ENCODE measurements at regions not wholly inside any gene's neighbourhood (a gene's known extent, or its start where the extent isn't known, plus 50 kb on each side); places are given as distances from the start of the nearest gene placed in this dataset.
"Not testable (repeated sequence)": the region's sequence is repeated elsewhere in the genome, so short reads cannot be mapped to it uniquely, and the experiment has no call there.

GRCh38 chr4:61011051-61011450 is 189.1 kb upstream of the ADGRL3 start:
- Mint-ChIP-seq H3K36me3 (no peaks in the 10 kb centered on the region), H3K4me1 (no peaks in the 10 kb centered on the region), H3K4me3 (no peak overlapping the region), H3K9me3 (peaks cover 18 to 31% (median 21%) of the 10 kb centered on the region in 5 donors), H3K27me3 (no peaks in the 10 kb centered on the region), H3K27ac (no peak overlapping the region)
- Histone ChIP-seq H3K27ac (ENCODE audit: low read depth, low read length) (no peak overlapping the region), H3K36me3 (ENCODE audit: insufficient read depth, low read length) (no peaks in the 10 kb centered on the region), H3K9me3 (ENCODE audit: low read length) (no peaks in the 10 kb centered on the region), H3K4me3 (ENCODE audit: low read length) (no peak overlapping the region), H3K4me1 (ENCODE audit: insufficient read depth, low read length) (no peaks in the 10 kb centered on the region), H3K27me3 (ENCODE audit: insufficient read depth, low read length, poor library complexity, severe bottlenecking) (no peaks in the 10 kb centered on the region)
- DNase-seq = no peak
- CTCF ChIA-PET = no interaction called here
- POLR2A ChIA-PET = no interaction called here

DNA sequence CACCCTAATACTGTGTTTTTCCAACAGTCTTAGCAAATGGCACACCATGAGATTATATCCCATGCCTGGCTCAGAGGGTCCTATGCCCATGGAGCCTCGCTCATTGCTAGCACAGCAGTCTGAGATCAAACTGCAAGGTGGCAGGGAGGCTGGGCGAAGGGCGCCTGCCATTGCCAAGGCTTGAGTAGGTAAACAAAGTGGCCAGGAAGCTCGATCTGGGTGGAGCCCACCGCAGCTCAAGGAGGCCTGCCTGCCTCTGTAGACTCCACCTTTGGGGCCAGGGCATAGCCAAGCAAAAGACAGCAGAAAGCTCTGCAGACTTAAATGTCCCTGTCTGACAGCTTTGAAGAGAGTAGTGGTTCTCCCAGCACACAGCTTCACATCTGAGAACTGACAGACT is 188.2 kb upstream of the ADGRL3 start:
- H3K4me3 ChIP-seq (ENCODE audit: low read length); H3K36me3 Mint-ChIP-seq; H3K4me1 Mint-ChIP-seq; DNase-seq; H3K4me3 Mint-ChIP-seq; H3K4me1 ChIP-seq (ENCODE audit: insufficient read depth, low read length); CTCF ChIA-PET; H3K9me3 ChIP-seq (ENCODE audit: low read length); H3K27me3 Mint-ChIP-seq; H3K36me3 ChIP-seq (ENCODE audit: insufficient read depth, low read length); H3K27me3 ChIP-seq (ENCODE audit: insufficient read depth, low read length, poor library complexity, severe bottlenecking); H3K27ac Mint-ChIP-seq; H3K27ac ChIP-seq (ENCODE audit: low read depth, low read length); POLR2A ChIA-PET: not testable (repeated sequence)
- H3K9me3 Mint-ChIP-seq = peaks cover 18 to 32% (median 23%) of the 10 kb centered on the region in 5 donors

DNA sequence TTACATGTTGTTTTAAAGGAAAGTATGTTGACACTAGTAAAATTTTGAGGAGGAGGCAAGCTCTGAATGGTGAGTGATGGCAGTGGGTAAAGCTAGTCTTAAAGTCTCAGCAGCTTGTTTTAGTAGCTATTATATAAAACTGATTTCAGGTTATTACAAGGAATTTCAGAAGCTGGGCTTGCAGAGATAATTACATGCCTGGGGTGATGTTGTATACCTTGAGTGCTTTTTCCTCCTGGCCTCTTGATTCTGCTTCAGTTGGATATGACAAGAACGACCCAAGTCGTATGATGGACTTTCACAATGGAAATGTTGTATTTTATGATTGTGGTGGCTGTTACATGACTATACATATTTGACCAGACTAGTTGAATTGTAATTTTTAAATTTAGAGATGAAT is 175.5 kb upstream of the ADGRL3 start:
- ChIA-PET CTCF (no interaction called here), POLR2A (no interaction called here)
- Mint-ChIP-seq H3K9me3 (peaks cover 10 to 24% (median 19%) of the 10 kb centered on the region in 5 donors), H3K4me1 (no peaks in the 10 kb centered on the region), H3K27me3 (no peaks in the 10 kb centered on the region), H3K4me3 (no peak overlapping the region), H3K27ac (no peak overlapping the region), H3K36me3 (no peaks in the 10 kb centered on the region)
- Histone ChIP-seq H3K4me3 (ENCODE audit: low read length) (no peak overlapping the region), H3K36me3 (ENCODE audit: insufficient read depth, low read length) (no peaks in the 10 kb centered on the region), H3K27ac (ENCODE audit: low read depth, low read length) (no peak overlapping the region), H3K4me1 (ENCODE audit: insufficient read depth, low read length) (no peaks in the 10 kb centered on the region), H3K27me3 (ENCODE audit: insufficient read depth, low read length, poor library complexity, severe bottlenecking) (no peaks in the 10 kb centered on the region), H3K9me3 (ENCODE audit: low read length) (no peaks in the 10 kb centered on the region)
- no peak for DNase-seq

DNA sequence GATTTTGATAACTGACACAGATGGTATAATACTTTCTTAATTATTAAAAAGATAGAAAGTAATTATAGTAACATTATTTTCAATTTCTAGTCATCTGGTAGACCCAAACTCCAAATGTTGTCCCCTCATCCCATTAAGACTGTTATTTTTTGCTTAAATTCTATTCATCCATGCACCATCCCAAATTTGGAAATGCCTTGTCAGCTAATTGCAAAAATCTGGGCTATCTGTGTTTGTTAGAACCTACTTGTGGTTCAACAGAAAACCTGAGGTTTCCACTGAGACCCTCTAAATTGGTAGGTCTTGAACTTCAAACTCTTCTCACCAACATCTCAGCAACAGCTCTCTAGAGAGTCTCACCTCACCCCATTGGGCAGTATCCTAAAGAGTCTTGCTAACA is 172.2 kb upstream of the ADGRL3 start:
- no peak overlapping the region for H3K27ac Mint-ChIP-seq
- Histone ChIP-seq H3K27me3 (ENCODE audit: insufficient read depth, low read length, poor library complexity, severe bottlenecking) (no peaks in the 10 kb centered on the region), H3K27ac (ENCODE audit: low read depth, low read length) (no peak overlapping the region), H3K36me3 (ENCODE audit: insufficient read depth, low read length) (no peaks in the 10 kb centered on the region), H3K4me3 (ENCODE audit: low read length) (no peak overlapping the region), H3K9me3 (ENCODE audit: low read length) (no peaks in the 10 kb centered on the region), H3K4me1 (ENCODE audit: insufficient read depth, low read length) (no peaks in the 10 kb centered on the region)
- H3K9me3 Mint-ChIP-seq = peaks cover 9 to 32% (median 11%) of the 10 kb centered on the region in 5 donors
- no peak overlapping the region for H3K4me3 Mint-ChIP-seq
- ChIA-PET CTCF (no interaction called here), POLR2A (no interaction called here)
- H3K36me3 Mint-ChIP-seq = no peaks in the 10 kb centered on the region
- no peaks in the 10 kb centered on the region for H3K4me1 Mint-ChIP-seq
- DNase-seq = no peak
- no peaks in the 10 kb centered on the region for H3K27me3 Mint-ChIP-seq

DNA sequence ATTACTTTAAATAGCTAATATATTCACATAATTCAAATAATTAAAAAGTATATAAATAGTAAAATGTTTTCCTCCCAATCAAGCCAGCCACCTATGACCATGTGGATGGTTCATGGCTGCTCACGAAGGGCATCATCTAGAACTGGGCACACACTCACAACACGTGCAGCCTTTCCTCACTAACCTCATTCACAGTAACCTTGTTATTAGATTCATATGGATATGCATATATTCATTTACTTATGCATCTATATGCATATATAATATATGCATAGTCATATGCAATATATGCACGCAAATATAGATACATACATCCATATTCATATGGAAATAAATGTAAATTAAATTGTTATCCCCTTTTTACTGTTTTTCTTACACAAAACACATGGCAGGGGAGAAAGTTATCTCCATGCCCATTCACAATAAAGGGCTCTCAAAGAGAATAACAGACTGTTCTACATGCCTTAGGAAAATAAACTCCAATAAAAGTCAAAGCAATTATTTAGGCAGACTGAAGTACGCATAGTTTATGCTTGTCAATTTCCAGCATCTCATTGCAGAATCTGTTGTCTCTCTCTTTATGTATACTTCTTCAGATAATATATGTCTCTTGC is 163.9 kb upstream of the ADGRL3 start:
- no peak overlapping the region for H3K27ac Mint-ChIP-seq
- no peak overlapping the region for H3K4me3 Mint-ChIP-seq
- Histone ChIP-seq H3K27me3 (ENCODE audit: insufficient read depth, low read length, poor library complexity, severe bottlenecking) (no peaks in the 10 kb centered on the region), H3K4me1 (ENCODE audit: insufficient read depth, low read length) (no peaks in the 10 kb centered on the region), H3K9me3 (ENCODE audit: low read length) (peaks cover 2% of the 10 kb centered on the region), H3K36me3 (ENCODE audit: insufficient read depth, low read length) (no peaks in the 10 kb centered on the region), H3K4me3 (ENCODE audit: low read length) (no peak overlapping the region), H3K27ac (ENCODE audit: low read depth, low read length) (no peak overlapping the region)
- DNase-seq = no peak
- peaks cover 2 to 19% (median 13%) of the 10 kb centered on the region in 5 donors for H3K9me3 Mint-ChIP-seq
- H3K36me3 Mint-ChIP-seq = no peaks in the 10 kb centered on the region
- no peaks in the 10 kb centered on the region for H3K4me1 Mint-ChIP-seq
- no peaks in the 10 kb centered on the region for H3K27me3 Mint-ChIP-seq
- POLR2A ChIA-PET = no interaction called here
- CTCF ChIA-PET = no interaction called here

DNA sequence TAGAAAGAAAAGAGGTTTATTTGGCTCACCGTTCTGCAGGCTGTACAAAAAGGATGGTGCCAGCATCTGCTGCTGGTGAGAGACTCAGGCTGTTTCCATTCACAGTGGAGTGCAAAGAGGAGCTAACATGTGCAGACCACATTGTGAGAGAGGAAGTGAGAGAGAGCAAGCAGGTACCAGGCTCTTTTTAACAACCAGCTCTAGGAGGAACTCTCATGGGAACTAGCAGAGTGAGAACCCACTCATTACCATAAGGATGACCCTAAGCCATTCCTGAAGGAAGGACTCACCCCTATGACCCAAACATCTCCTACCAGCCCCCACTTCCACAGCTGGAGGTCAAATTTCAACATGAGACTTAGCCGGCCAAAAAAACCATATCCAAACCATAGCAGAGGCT is 158.6 kb upstream of the ADGRL3 start:
- ChIA-PET CTCF (no interaction called here), POLR2A (no interaction called here)
- no peaks in the 10 kb centered on the region for H3K4me1 ChIP-seq (ENCODE audit: insufficient read depth, low read length)
- Mint-ChIP-seq H3K4me1 (no peaks in the 10 kb centered on the region), H3K4me3 (no peak overlapping the region), H3K36me3 (peaks cover 0 to 1% (median 0%) of the 10 kb centered on the region in 3 donors), H3K27ac (no peak overlapping the region), H3K27me3 (no peaks in the 10 kb centered on the region), H3K9me3 (peaks cover 4 to 33% (median 18%) of the 10 kb centered on the region in 5 donors)
- H3K36me3 ChIP-seq (ENCODE audit: insufficient read depth, low read length) = no peaks in the 10 kb centered on the region
- H3K4me3 ChIP-seq (ENCODE audit: low read length) = no peak overlapping the region
- no peak overlapping the region for H3K27ac ChIP-seq (ENCODE audit: low read depth, low read length)
- peaks cover 4% of the 10 kb centered on the region for H3K9me3 ChIP-seq (ENCODE audit: low read length)
- no peak for DNase-seq
- H3K27me3 ChIP-seq (ENCODE audit: insufficient read depth, low read length, poor library complexity, severe bottlenecking) = no peaks in the 10 kb centered on the region

GRCh38 chr4:61044837-61045236 is 155.3 kb upstream of the ADGRL3 start:
- Histone ChIP-seq H3K36me3 (ENCODE audit: insufficient read depth, low read length) (no peaks in the 10 kb centered on the region), H3K4me1 (ENCODE audit: insufficient read depth, low read length) (no peaks in the 10 kb centered on the region), H3K4me3 (ENCODE audit: low read length) (no peak overlapping the region), H3K9me3 (ENCODE audit: low read length) (peaks cover 4% of the 10 kb centered on the region), H3K27ac (ENCODE audit: low read depth, low read length) (no peak overlapping the region), H3K27me3 (ENCODE audit: insufficient read depth, low read length, poor library complexity, severe bottlenecking) (no peaks in the 10 kb centered on the region)
- H3K4me3 Mint-ChIP-seq = no peak overlapping the region
- H3K36me3 Mint-ChIP-seq = peaks cover 0 to 1% (median 0%) of the 10 kb centered on the region in 3 donors
- CTCF ChIA-PET = no interaction called here
- no peaks in the 10 kb centered on the region for H3K4me1 Mint-ChIP-seq
- H3K27ac Mint-ChIP-seq = no peak overlapping the region
- DNase-seq = no peak
- no peaks in the 10 kb centered on the region for H3K27me3 Mint-ChIP-seq
- peaks cover 4 to 34% (median 13%) of the 10 kb centered on the region in 5 donors for H3K9me3 Mint-ChIP-seq
- POLR2A ChIA-PET = no interaction called here

DNA sequence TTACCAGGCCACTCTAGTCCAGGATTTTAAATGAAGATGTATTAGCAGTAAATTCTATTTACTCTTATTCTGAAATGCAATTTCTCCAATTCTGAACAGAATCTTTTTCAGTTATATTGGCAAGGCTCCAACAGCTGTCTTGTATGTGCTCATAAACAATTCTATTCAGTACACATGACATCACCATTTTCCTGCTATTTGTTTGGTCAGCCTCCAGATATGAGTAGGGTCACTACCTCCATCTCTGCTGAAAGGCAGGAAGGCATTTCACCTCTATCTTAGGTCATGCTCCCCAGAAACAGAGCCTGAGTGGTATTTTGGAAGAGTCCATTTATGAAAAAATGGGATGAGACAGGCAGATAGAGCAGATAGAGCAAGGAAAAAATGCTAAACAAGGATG is 151.1 kb upstream of the ADGRL3 start:
- no peaks in the 10 kb centered on the region for H3K9me3 ChIP-seq (ENCODE audit: low read length)
- H3K27ac Mint-ChIP-seq = no peak overlapping the region
- no peak for DNase-seq
- H3K27me3 ChIP-seq (ENCODE audit: insufficient read depth, low read length, poor library complexity, severe bottlenecking) = no peaks in the 10 kb centered on the region
- no peaks in the 10 kb centered on the region for H3K36me3 Mint-ChIP-seq
- no peak overlapping the region for H3K4me3 ChIP-seq (ENCODE audit: low read length)
- ChIA-PET POLR2A (no interaction called here), CTCF (no interaction called here)
- H3K4me1 Mint-ChIP-seq = no peaks in the 10 kb centered on the region
- H3K36me3 ChIP-seq (ENCODE audit: insufficient read depth, low read length) = no peaks in the 10 kb centered on the region
- H3K4me1 ChIP-seq (ENCODE audit: insufficient read depth, low read length) = no peaks in the 10 kb centered on the region
- H3K9me3 Mint-ChIP-seq = peaks cover 2 to 24% (median 15%) of the 10 kb centered on the region in 5 donors
- no peaks in the 10 kb centered on the region for H3K27me3 Mint-ChIP-seq
- no peak overlapping the region for H3K4me3 Mint-ChIP-seq
- H3K27ac ChIP-seq (ENCODE audit: low read depth, low read length) = no peak overlapping the region

DNA sequence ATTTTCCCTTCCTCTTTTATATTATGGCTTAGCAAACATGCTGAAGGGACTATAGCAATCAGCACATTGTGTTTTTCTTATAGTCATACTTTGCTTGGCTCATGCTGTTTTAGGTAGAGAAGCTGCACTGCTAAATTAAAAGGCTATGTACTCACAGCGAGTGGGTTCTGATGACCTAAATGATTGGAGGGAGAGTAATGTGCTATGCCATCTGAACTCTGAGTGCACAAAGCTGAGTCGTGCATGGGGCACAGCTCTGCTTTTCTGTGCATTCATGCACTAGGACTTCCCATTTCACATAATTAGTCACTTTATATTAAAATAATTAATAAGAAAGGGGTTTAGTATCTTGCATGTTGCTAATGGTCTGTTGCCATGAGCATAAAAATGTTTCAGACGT is 132.7 kb upstream of the ADGRL3 start:
- no peak overlapping the region for H3K4me3 Mint-ChIP-seq
- peaks cover 6 to 30% (median 13%) of the 10 kb centered on the region in 5 donors for H3K9me3 Mint-ChIP-seq
- no peak for DNase-seq
- Histone ChIP-seq H3K9me3 (ENCODE audit: low read length) (no peaks in the 10 kb centered on the region), H3K27me3 (ENCODE audit: insufficient read depth, low read length, poor library complexity, severe bottlenecking) (no peaks in the 10 kb centered on the region), H3K36me3 (ENCODE audit: insufficient read depth, low read length) (no peaks in the 10 kb centered on the region), H3K4me1 (ENCODE audit: insufficient read depth, low read length) (no peaks in the 10 kb centered on the region), H3K4me3 (ENCODE audit: low read length) (no peak overlapping the region), H3K27ac (ENCODE audit: low read depth, low read length) (no peak overlapping the region)
- H3K36me3 Mint-ChIP-seq = no peaks in the 10 kb centered on the region
- ChIA-PET POLR2A (no interaction called here), CTCF (no interaction called here)
- H3K27me3 Mint-ChIP-seq = peaks cover 0 to 2% of the 10 kb centered on the region in 2 donors
- no peaks in the 10 kb centered on the region for H3K4me1 Mint-ChIP-seq
- H3K27ac Mint-ChIP-seq = no peak overlapping the region

Data from CD8-positive, alpha-beta memory T cell (primary cell).